Mesenchymal stem cell (in vitro differentiated cells and primary cell): ENCODE measurements at regions not wholly inside any gene's neighbourhood (a gene's known extent, or its start where the extent isn't known, plus 50 kb on each side); places are given as distances from the start of the nearest gene placed in this dataset.

Experiments used
- DNase-seq: peaks from one replicate; pipeline ENCODE4 v3.0.0-alpha.2; 2013
- H2AFZ ChIP-seq: one replicate; pipeline ENCODE4 v1.6.1; 2013; ENCODE audit warnings: low read depth, mild to moderate bottlenecking, control low read depth, inconsistent platforms, low read length, moderate library complexity
- H2AK5ac ChIP-seq: 2 replicates; pipeline ENCODE4 v1.6.1; 2013; ENCODE audit warnings: low read length, moderate library complexity, mild to moderate bottlenecking, inconsistent platforms; ENCODE audit not compliant: severe bottlenecking
- H2BK120ac ChIP-seq: one replicate; pipeline ENCODE4 v1.6.1; 2013; ENCODE audit warnings: low read depth, mild to moderate bottlenecking, inconsistent platforms, low read length, moderate library complexity
- H2BK12ac ChIP-seq, 2 experiments: one replicate each; pipeline ENCODE4 v1.6.1; 2013; ENCODE audit warnings: inconsistent platforms in 2 of 2, low read length in 2 of 2, mild to moderate bottlenecking in 2 of 2, moderate library complexity in 2 of 2, control low read depth in 1 of 2
- H2BK15ac ChIP-seq: one replicate; pipeline ENCODE4 v1.6.1; 2013; ENCODE audit warnings: mild to moderate bottlenecking, low read depth, inconsistent platforms; ENCODE audit not compliant: poor library complexity, severe bottlenecking
- H2BK5ac ChIP-seq: 2 replicates; pipeline ENCODE4 v1.6.1; 2013; ENCODE audit warnings: low read depth, mild to moderate bottlenecking, low read length, control low read depth, inconsistent platforms; ENCODE audit not compliant: poor library complexity, severe bottlenecking
- H3K14ac ChIP-seq, 2 experiments: one replicate each; pipeline ENCODE4 v1.6.1; 2013; ENCODE audit warnings: inconsistent platforms in 2 of 2, low read length in 2 of 2, control low read depth in 1 of 2, mild to moderate bottlenecking in 1 of 2, moderate library complexity in 1 of 2
- H3K18ac ChIP-seq, 2 experiments: one replicate each; pipeline ENCODE4 v1.6.1; 2013; ENCODE audit warnings: inconsistent platforms in 2 of 2, low read length in 2 of 2, control low read depth in 1 of 2, low read depth in 1 of 2, mild to moderate bottlenecking in 1 of 2
- H3K23ac ChIP-seq, 2 experiments: one replicate each; pipeline ENCODE4 v1.6.1; 2013; ENCODE audit warnings: inconsistent platforms in 2 of 2, low read length in 2 of 2, mild to moderate bottlenecking in 2 of 2, moderate library complexity in 2 of 2, control low read depth in 1 of 2
- H3K27ac ChIP-seq: 2 replicates; pipeline ENCODE4 v1.5.1; 2013; ENCODE audit warnings: mild to moderate bottlenecking, moderate library complexity, low read length, control low read depth, inconsistent platforms; ENCODE audit not compliant: poor library complexity, severe bottlenecking
- H3K27me3 ChIP-seq, 2 experiments: 2 replicates each; pipeline versions ENCODE4 v1.6.1 to v1.7.0; 2013; ENCODE audit warnings: low read length in 2 of 2, mild to moderate bottlenecking in 2 of 2, moderate library complexity in 2 of 2, control low read depth in 1 of 2, inconsistent platforms in 1 of 2; ENCODE audit not compliant: control insufficient read depth in 1 of 2, insufficient read depth in 1 of 2
- H3K36me3 ChIP-seq, 2 experiments: 2 replicates each; pipeline versions ENCODE4 v1.6.1 to v1.7.0; 2013; ENCODE audit warnings: low read length in 2 of 2, control low read depth in 1 of 2, inconsistent platforms in 1 of 2, low read depth in 1 of 2, mild to moderate bottlenecking in 1 of 2; ENCODE audit not compliant: insufficient read depth in 2 of 2, control insufficient read depth in 1 of 2
- H3K4ac ChIP-seq, 2 experiments: one replicate each; pipeline ENCODE4 v1.6.1; 2013; ENCODE audit warnings: inconsistent platforms in 2 of 2, low read length in 2 of 2, mild to moderate bottlenecking in 2 of 2, moderate library complexity in 2 of 2, control low read depth in 1 of 2, low read depth in 1 of 2
- H3K4me1 ChIP-seq: 2 replicates; pipeline ENCODE4 v1.6.1; 2013; ENCODE audit warnings: low read depth, low read length, control low read depth; ENCODE audit not compliant: control insufficient read depth, insufficient read depth
- H3K4me2 ChIP-seq: 2 replicates; pipeline ENCODE4 v1.6.1; 2013; ENCODE audit warnings: low read length, mild to moderate bottlenecking, inconsistent platforms; ENCODE audit not compliant: poor library complexity, severe bottlenecking
- H3K4me3 ChIP-seq, 2 experiments: 2 replicates each; pipeline versions ENCODE4 v1.5.1 to v1.7.0; 2013; ENCODE audit warnings: low read length in 2 of 2, mild to moderate bottlenecking in 2 of 2, control low read depth in 1 of 2, low read depth in 1 of 2; ENCODE audit not compliant: insufficient read depth in 1 of 2
- H3K79me1 ChIP-seq: replicated peaks from 2 replicates; pipeline ENCODE4 v1.6.1; 2013; ENCODE audit warnings: mild to moderate bottlenecking, control low read depth, low read length, inconsistent platforms; ENCODE audit not compliant: poor library complexity, severe bottlenecking
- H3K9ac ChIP-seq: 2 replicates; pipeline ENCODE4 v1.7.0; 2013; ENCODE audit warnings: mild to moderate bottlenecking, low read length, moderate library complexity
- H3K9me3 ChIP-seq: 2 replicates; pipeline ENCODE4 v1.7.0; 2013; ENCODE audit warnings: mild to moderate bottlenecking, low read length; ENCODE audit not compliant: control insufficient read depth
- H4K8ac ChIP-seq: one replicate; pipeline ENCODE4 v1.6.1; 2013; ENCODE audit warnings: inconsistent platforms, mild to moderate bottlenecking, low read length, moderate library complexity
- H4K91ac ChIP-seq: one replicate; pipeline ENCODE4 v1.6.1; 2013; ENCODE audit warnings: mild to moderate bottlenecking, low read length, inconsistent platforms
- whole genome bisulfite sequencing: methylation state at CpG from one replicate; pipeline ENCODE4 v1.1.7; 2013; ENCODE audit warnings: mixed read lengths; 5-methylcytosine and 5-hydroxymethylcytosine counted together

GRCh38 chr6:5906340-5906670, 100.4 kb downstream of the NRN1 start:
- no peak overlapping the region for H2BK120ac ChIP-seq
- no peaks in the 10 kb centered on the region for H3K27me3 ChIP-seq
- no peak overlapping the region for H3K4me3 ChIP-seq
- WGBS: no CpG with 5 or more reads among the region's 1 CpG
- H3K18ac ChIP-seq: no peak overlapping the region
- no peak overlapping the region for H2BK15ac ChIP-seq
- H2AFZ ChIP-seq: no peak overlapping the region
- no peak overlapping the region for H4K91ac ChIP-seq
- no peaks in the 10 kb centered on the region for H3K4me1 ChIP-seq
- H2AK5ac ChIP-seq: no peak overlapping the region
- H3K14ac ChIP-seq: no peak overlapping the region
- no peak overlapping the region for H2BK5ac ChIP-seq
- peak overlapping the region; percentile 64 for H3K9ac ChIP-seq
- H3K36me3 ChIP-seq: no peaks in the 10 kb centered on the region
- no peak overlapping the region for H3K4ac ChIP-seq
- no peak overlapping the region for H3K27ac ChIP-seq
- no peaks in the 10 kb centered on the region for H3K79me1 ChIP-seq
- H2BK12ac ChIP-seq: no peak overlapping the region
- no peak overlapping the region for H3K4me2 ChIP-seq
- no peak for DNase-seq
- no peak overlapping the region for H3K23ac ChIP-seq
- H4K8ac ChIP-seq: no peak overlapping the region
- no peaks in the 10 kb centered on the region for H3K9me3 ChIP-seq

GRCh38 chr6:5905431-5906339, 101.0 kb downstream of the NRN1 start:
- H4K8ac ChIP-seq: no peak overlapping the region
- H3K79me1 ChIP-seq: no peaks in the 10 kb centered on the region
- DNase-seq: peak; percentile 2
- H2AFZ ChIP-seq: no peak overlapping the region
- no peaks in the 10 kb centered on the region for H3K9me3 ChIP-seq
- no peaks in the 10 kb centered on the region for H3K27me3 ChIP-seq
- no peak overlapping the region for H3K4ac ChIP-seq
- H2AK5ac ChIP-seq: no peak overlapping the region
- H2BK12ac ChIP-seq: no peak overlapping the region
- no peak overlapping the region for H3K14ac ChIP-seq
- no peaks in the 10 kb centered on the region for H3K36me3 ChIP-seq
- H2BK5ac ChIP-seq: no peak overlapping the region
- WGBS: 49% methylated on average over 15 of the region's 18 CpGs
- no peak overlapping the region for H3K27ac ChIP-seq
- no peak overlapping the region for H2BK120ac ChIP-seq
- H4K91ac ChIP-seq: no peak overlapping the region
- no peak overlapping the region for H2BK15ac ChIP-seq
- peak overlapping the region; percentile 64 for H3K9ac ChIP-seq
- H3K18ac ChIP-seq: no peak overlapping the region
- H3K4me2 ChIP-seq: no peak overlapping the region
- H3K4me3 ChIP-seq: peak overlapping the region in 1 of 2 experiments; percentile 9
- no peak overlapping the region for H3K23ac ChIP-seq
- no peaks in the 10 kb centered on the region for H3K4me1 ChIP-seq

DNA sequence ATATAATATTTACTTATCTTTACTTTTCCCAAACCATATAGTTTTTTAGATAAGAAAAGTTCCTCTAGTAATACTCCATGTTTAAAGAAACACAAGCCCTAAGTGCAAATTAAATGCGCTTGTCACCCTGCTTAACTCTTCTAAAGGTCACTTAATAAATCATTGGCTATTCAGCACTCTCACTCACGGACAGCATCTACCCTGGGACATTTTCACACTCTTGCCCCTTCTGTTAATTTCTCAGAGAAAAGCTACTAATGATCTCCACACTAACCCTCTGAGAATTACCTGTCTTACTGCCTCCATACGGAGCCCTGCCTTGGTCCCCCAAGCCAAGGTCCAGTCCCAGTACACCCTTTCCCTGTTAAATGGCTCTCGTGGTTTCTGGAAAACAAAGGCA, 102.2 kb downstream of the NRN1 start:
- Histone ChIP-seq H2AFZ (no peak overlapping the region), H3K79me1 (no peaks in the 10 kb centered on the region), H4K91ac (no peak overlapping the region), H3K4me3 (peak overlapping the region in 1 of 2 experiments; percentile 9), H4K8ac (no peak overlapping the region), H2BK15ac (no peak overlapping the region), H3K4me2 (no peak overlapping the region), H3K18ac (no peak overlapping the region), H3K36me3 (no peaks in the 10 kb centered on the region), H3K4me1 (no peaks in the 10 kb centered on the region), H3K27ac (no peak overlapping the region), H3K27me3 (no peaks in the 10 kb centered on the region), H3K14ac (no peak overlapping the region), H3K9ac (peak overlapping the region; percentile 64), H3K23ac (no peak overlapping the region), H2AK5ac (no peak overlapping the region), H3K4ac (no peak overlapping the region), H2BK120ac (no peak overlapping the region), H3K9me3 (no peaks in the 10 kb centered on the region), H2BK12ac (no peak overlapping the region), H2BK5ac (no peak overlapping the region)
- WGBS: 58% methylated on average over 4 of the region's 4 CpGs
- no peak for DNase-seq

DNA sequence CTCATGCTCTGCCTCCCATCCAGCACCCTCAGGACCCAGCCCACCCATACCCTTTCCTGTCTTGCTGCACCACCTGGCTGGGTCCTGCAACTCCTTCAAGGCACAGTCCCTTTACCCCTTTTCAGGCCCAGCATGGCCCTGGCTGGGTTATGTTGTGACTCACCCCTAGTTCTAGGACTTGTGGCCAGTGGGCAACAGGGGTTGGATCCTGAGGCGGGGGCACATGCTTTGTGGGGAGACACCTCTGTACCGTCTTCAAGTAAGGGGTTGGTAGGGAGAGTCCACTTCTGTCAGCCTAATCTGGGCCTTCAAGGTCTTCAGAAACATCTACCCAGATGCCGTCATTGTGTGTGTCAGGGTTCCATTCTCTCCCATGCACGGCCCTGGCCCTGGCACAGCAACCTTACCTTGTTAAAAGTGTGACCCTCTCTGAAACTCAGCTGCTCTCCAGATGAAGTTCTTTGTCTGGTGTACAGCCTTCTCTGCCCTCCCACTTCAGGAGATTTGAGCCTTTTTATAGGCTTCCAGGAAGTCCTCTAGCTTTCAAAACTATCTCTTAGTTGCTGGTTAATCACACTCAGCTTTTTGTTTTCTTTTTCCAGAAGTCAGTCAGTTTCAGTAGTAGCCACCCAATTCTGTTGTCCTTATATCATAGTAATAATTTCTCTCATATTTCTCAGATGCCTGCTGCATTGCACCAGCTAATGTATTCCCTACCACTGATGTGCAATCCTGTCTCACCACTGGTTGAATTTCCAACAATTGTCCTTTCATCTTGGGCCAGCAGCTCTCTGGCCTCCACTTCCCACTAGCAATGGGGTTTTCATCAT, 107.3 kb downstream of the NRN1 start:
- no peak overlapping the region for H3K4me2 ChIP-seq

More for the DNA sequence above, 107.3 kb downstream of the NRN1 start:
- Histone ChIP-seq H4K91ac (no peak overlapping the region), H3K27me3 (peaks cover 0 to 3% of the 10 kb centered on the region in 2 experiments), H3K18ac (no peak overlapping the region), H2AK5ac (no peak overlapping the region), H2BK12ac (no peak overlapping the region), H3K9me3 (no peaks in the 10 kb centered on the region), H2BK5ac (no peak overlapping the region), H3K14ac (no peak overlapping the region), H3K36me3 (no peaks in the 10 kb centered on the region), H3K4me1 (no peaks in the 10 kb centered on the region), H3K23ac (no peak overlapping the region), H3K4ac (no peak overlapping the region), H3K4me3 (no peak overlapping the region), H3K9ac (no peak overlapping the region), H3K27ac (no peak overlapping the region), H2AFZ (no peak overlapping the region), H3K79me1 (no peaks in the 10 kb centered on the region), H2BK15ac (no peak overlapping the region), H2BK120ac (no peak overlapping the region), H4K8ac (no peak overlapping the region)
- 71% methylated on average over 4 of the region's 4 CpGs for WGBS
- DNase-seq: no peak
